ENCODE measurements at regions not wholly inside any gene's neighbourhood (a gene's known extent, or its start where the extent isn't known, plus 50 kb on each side); places are given as distances from the start of the nearest gene placed in this dataset.
"Not testable (repeated sequence)": the region's sequence is repeated elsewhere in the genome, so short reads cannot be mapped to it uniquely, and the experiment has no call there.

- no peak for FAIRE-seq
- DNase-seq (ENCODE audit: insufficient read length): no peak
Measured at GRCh38 chr15:35197754-35198153, 112.7 kb upstream of the NANOGP8 start.

GRCh38 chr15:35197306-35197705, 112.2 kb upstream of the NANOGP8 start:
- DNase-seq (ENCODE audit: insufficient read length) (no peak), FAIRE-seq (no peak)
- TF ChIP-seq POLR2AphosphoS5 (IDR thresholded peaks at IDR 0.05; ENCODE audit: low read depth, low read length): no peak
- TF ChIP-seq POLR2A (IDR thresholded peaks at IDR 0.05; ENCODE audit: low read depth, low read length): no peak
- no peak for TF ChIP-seq TAF1 (IDR thresholded peaks at IDR 0.05; ENCODE audit: borderline replicate concordance, low read depth, low read length)

More at GRCh38 chr15:35197754-35198153, 112.7 kb upstream of the NANOGP8 start:
- TF ChIP-seq TAF1 (IDR thresholded peaks at IDR 0.05; ENCODE audit: borderline replicate concordance, low read depth, low read length): no peak
- no peak for TF ChIP-seq POLR2AphosphoS5 (IDR thresholded peaks at IDR 0.05; ENCODE audit: low read depth, low read length)
- no peak for TF ChIP-seq POLR2A (IDR thresholded peaks at IDR 0.05; ENCODE audit: low read depth, low read length)

- DNase-seq (ENCODE audit: insufficient read length) (no peak), FAIRE-seq (no peak)
- TF ChIP-seq POLR2AphosphoS5 (IDR thresholded peaks at IDR 0.05; ENCODE audit: low read depth, low read length): no peak
- TF ChIP-seq POLR2A (IDR thresholded peaks at IDR 0.05; ENCODE audit: low read depth, low read length): no peak
- TF ChIP-seq TAF1 (IDR thresholded peaks at IDR 0.05; ENCODE audit: borderline replicate concordance, low read depth, low read length): no peak
Measured at GRCh38 chr15:35196273-35196672, 111.2 kb upstream of the NANOGP8 start.

GRCh38 chr15:35195649-35196048, 110.6 kb upstream of the NANOGP8 start:
- TF ChIP-seq POLR2A (IDR thresholded peaks at IDR 0.05; ENCODE audit: low read depth, low read length): no peak
- TF ChIP-seq POLR2AphosphoS5 (IDR thresholded peaks at IDR 0.05; ENCODE audit: low read depth, low read length): no peak
- TF ChIP-seq TAF1 (IDR thresholded peaks at IDR 0.05; ENCODE audit: borderline replicate concordance, low read depth, low read length): no peak
- no peak for DNase-seq (ENCODE audit: insufficient read length)
- FAIRE-seq: no peak

- FAIRE-seq (no peak), DNase-seq (ENCODE audit: insufficient read length) (no peak)
- no peak for TF ChIP-seq TAF1 (IDR thresholded peaks at IDR 0.05; ENCODE audit: borderline replicate concordance, low read depth, low read length)
- no peak for TF ChIP-seq POLR2AphosphoS5 (IDR thresholded peaks at IDR 0.05; ENCODE audit: low read depth, low read length)
- TF ChIP-seq POLR2A (IDR thresholded peaks at IDR 0.05; ENCODE audit: low read depth, low read length): no peak
Measured at GRCh38 chr15:35195031-35195430, 109.9 kb upstream of the NANOGP8 start.

- no peak for TF ChIP-seq TAF1 (IDR thresholded peaks at IDR 0.05; ENCODE audit: borderline replicate concordance, low read depth, low read length)
- no peak for TF ChIP-seq POLR2AphosphoS5 (IDR thresholded peaks at IDR 0.05; ENCODE audit: low read depth, low read length)
- no peak for TF ChIP-seq POLR2A (IDR thresholded peaks at IDR 0.05; ENCODE audit: low read depth, low read length)
- FAIRE-seq (no peak), DNase-seq (ENCODE audit: insufficient read length) (no peak)
Measured at GRCh38 chr15:35194296-35194695, 109.2 kb upstream of the NANOGP8 start.

- DNase-seq (ENCODE audit: insufficient read length) (no peak), FAIRE-seq (no peak)
- TF ChIP-seq TAF1 (IDR thresholded peaks at IDR 0.05; ENCODE audit: borderline replicate concordance, low read depth, low read length) (no peak), POLR2A (IDR thresholded peaks at IDR 0.05; ENCODE audit: low read depth, low read length) (no peak), POLR2AphosphoS5 (IDR thresholded peaks at IDR 0.05; ENCODE audit: low read depth, low read length) (no peak)
Measured at GRCh38 chr15:35191783-35192182, 106.7 kb upstream of the NANOGP8 start.

GRCh38 chr15:35186346-35186745, 101.3 kb upstream of the NANOGP8 start:
- FAIRE-seq (no peak), DNase-seq (ENCODE audit: insufficient read length) (no peak)
- TF ChIP-seq TAF1 (IDR thresholded peaks at IDR 0.05; ENCODE audit: borderline replicate concordance, low read depth, low read length) (no peak), POLR2A (IDR thresholded peaks at IDR 0.05; ENCODE audit: low read depth, low read length) (no peak), POLR2AphosphoS5 (IDR thresholded peaks at IDR 0.05; ENCODE audit: low read depth, low read length) (no peak)

GRCh38 chr15:35184646-35185045, 99.6 kb upstream of the NANOGP8 start:
- no peak for FAIRE-seq

GRCh38 chr15:35182841-35183479, 97.9 kb upstream of the NANOGP8 start:
- no peak for DNase-seq (ENCODE audit: insufficient read length)
- no peak for FAIRE-seq
- TF ChIP-seq POLR2AphosphoS5 (IDR thresholded peaks at IDR 0.05; ENCODE audit: low read depth, low read length): no peak
- TF ChIP-seq POLR2A (IDR thresholded peaks at IDR 0.05; ENCODE audit: low read depth, low read length): no peak
- no peak for TF ChIP-seq TAF1 (IDR thresholded peaks at IDR 0.05; ENCODE audit: borderline replicate concordance, low read depth, low read length)

More at GRCh38 chr15:35184646-35185045, 99.6 kb upstream of the NANOGP8 start:
- DNase-seq (ENCODE audit: insufficient read length): no peak
- TF ChIP-seq POLR2A (IDR thresholded peaks at IDR 0.05; ENCODE audit: low read depth, low read length): no peak
- no peak for TF ChIP-seq POLR2AphosphoS5 (IDR thresholded peaks at IDR 0.05; ENCODE audit: low read depth, low read length)
- TF ChIP-seq TAF1 (IDR thresholded peaks at IDR 0.05; ENCODE audit: borderline replicate concordance, low read depth, low read length): no peak

GRCh38 chr15:35181538-35181937, 96.4 kb upstream of the NANOGP8 start:
- DNase-seq (ENCODE audit: insufficient read length) (no peak), FAIRE-seq (no peak)
- TF ChIP-seq POLR2AphosphoS5 (IDR thresholded peaks at IDR 0.05; ENCODE audit: low read depth, low read length) (no peak), TAF1 (IDR thresholded peaks at IDR 0.05; ENCODE audit: borderline replicate concordance, low read depth, low read length) (no peak), POLR2A (IDR thresholded peaks at IDR 0.05; ENCODE audit: low read depth, low read length) (no peak)

GRCh38 chr15:35179739-35180138, 94.6 kb upstream of the NANOGP8 start:
- TF ChIP-seq POLR2AphosphoS5 (IDR thresholded peaks at IDR 0.05; ENCODE audit: low read depth, low read length): no peak
- no peak for TF ChIP-seq TAF1 (IDR thresholded peaks at IDR 0.05; ENCODE audit: borderline replicate concordance, low read depth, low read length)
- no peak for TF ChIP-seq POLR2A (IDR thresholded peaks at IDR 0.05; ENCODE audit: low read depth, low read length)
- FAIRE-seq: no peak
- no peak for DNase-seq (ENCODE audit: insufficient read length)

GRCh38 chr15:35178186-35178585, 93.1 kb upstream of the NANOGP8 start:
- DNase-seq (ENCODE audit: insufficient read length); FAIRE-seq: not testable (repeated sequence)

Measured in GM12892 (cell line).